ENCODE measurements at regions not wholly inside any gene's neighbourhood (a gene's known extent, or its start where the extent isn't known, plus 50 kb on each side); places are given as distances from the start of the nearest gene placed in this dataset.
"Not testable (repeated sequence)": the region's sequence is repeated elsewhere in the genome, so short reads cannot be mapped to it uniquely, and the experiment has no call there.

GRCh38 chr12:112711507-112711906 lies 80.0 kb upstream of the RPH3A start:
- no peak for DNase-seq

DNA sequence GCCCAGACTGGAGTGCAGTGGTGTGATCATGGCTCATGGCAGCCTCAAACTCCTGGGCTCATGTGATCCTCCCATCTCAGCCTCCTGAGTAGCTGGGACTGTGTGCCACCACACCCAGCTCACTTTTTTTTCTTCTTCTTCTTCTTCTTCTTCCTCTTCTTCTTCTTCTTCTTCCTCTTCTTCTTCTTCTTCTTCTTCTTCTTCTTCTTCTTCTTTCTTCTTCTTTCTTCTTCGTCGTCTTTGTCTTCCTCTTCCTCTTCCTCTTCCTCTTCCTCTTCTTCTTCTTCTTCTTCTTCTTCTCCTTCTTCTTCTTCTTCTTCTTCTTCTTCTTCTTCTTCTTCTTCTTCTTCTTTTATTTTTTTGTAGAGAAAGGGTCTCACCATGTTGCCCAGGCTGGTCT lies 78.8 kb upstream of the RPH3A start:
- not testable (repeated sequence) for DNase-seq

GRCh38 chr12:112713471-112713870 lies 78.1 kb upstream of the RPH3A start:
- no peak for DNase-seq

DNA sequence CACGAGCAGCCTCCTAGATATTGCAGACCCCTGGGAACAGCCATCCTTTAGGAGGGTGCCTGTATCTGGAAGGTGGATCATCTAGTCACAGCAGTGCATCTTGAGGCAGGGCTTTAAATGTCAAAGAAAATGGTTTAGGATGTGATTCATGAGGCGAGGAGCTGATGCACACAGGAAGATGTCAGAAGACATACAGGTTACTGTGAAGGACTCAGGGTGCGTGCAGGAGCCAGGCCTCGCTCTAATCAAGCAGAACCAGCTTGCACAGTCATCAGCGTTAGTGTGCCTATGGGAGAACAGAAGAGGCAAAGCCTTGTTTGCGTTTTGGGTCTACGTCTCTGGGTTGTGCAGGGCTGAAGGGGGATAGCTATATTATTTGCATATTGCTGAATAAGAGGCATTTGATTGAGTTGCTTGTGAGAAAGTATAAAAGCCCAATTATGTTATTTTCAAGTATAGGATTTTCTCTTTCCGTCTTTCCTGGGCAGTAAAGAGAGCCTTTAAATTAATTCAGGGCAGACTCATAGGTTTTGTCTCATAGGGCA lies 77.3 kb upstream of the RPH3A start:
- no peak for DNase-seq

GRCh38 chr12:112716099-112717093 lies 75.2 kb upstream of the RPH3A start:
- no peak for DNase-seq

DNA sequence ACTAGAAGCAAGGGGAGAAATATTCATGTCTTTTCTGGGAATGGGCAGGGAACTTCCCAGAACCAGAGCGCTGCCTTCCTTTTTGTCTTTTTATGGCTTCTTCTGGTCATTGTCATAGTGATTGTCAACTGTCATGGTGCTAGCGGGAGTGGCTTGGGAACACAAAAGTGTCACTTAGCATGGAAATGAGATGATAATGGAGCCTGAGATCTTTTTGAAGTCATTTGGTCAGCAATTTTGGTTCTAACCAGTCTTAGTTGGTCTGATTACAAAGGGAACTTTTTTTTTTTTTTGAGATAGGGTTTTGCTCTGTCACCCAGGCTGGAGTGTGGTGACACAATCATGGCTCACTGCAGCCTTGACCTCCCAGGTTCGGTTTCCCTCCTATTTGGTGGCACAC lies 62.7 kb upstream of the RPH3A start:
- DNase-seq = no peak

GRCh38 chr12:112734859-112735695 lies 56.5 kb upstream of the RPH3A start:
- DNase-seq = no peak

GRCh38 chr12:112738531-112738930 lies 53.0 kb upstream of the RPH3A start:
- no peak for DNase-seq

DNA sequence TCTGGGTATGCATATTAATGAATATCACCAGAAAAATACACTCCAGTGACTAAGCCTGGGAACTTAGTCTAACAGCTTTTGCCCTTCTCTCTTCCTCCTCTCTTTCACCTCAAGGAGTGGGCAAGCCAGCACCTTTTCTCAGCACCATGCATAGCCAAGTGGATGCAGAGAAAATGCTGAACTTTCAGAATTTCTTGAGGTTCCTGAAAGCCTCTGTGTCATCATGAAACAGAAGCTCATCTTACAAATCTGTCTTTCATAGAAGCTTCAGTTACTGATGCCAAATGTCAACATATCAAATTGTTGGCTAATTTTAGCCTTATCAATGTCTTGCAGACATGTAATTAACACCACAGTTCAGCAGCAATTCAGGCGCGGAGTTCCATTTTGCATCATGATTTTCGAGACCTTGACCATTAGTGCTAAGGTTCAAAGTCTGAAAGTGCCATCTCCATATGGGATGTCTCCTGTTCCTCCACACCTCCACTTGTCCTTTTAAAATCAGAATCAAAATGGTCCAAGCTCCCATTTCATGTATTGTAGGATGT lies 51.1 kb upstream of the RPH3A start:
- no peak for DNase-seq

DNA sequence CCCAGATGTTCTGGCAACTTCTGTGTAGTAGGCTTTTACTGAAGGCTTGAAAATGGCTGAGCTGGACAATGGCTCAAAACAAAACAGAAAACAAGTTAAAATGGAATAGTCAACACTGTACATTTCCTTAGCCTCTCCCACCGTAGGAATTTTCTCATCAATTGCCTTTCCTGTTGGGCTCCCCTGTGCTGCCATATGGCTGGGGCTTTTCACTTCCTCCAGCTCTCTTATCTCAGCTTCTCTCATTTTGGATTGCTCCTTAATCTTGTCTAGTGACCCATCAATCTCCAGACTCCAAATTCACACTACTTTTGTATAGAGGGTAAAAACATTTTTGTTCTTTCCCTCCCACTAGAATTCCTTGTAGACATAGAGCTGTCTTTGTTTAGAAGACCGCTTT lies 50.4 kb upstream of the RPH3A start:
- no peak for DNase-seq
